Liver (tissue), 3 donors: ENCODE measurements at regions not wholly inside any gene's neighbourhood (a gene's known extent, or its start where the extent isn't known, plus 50 kb on each side); places are given as distances from the start of the nearest gene placed in this dataset.

Experiments used
- JUND ChIP-seq, 2 donors: IDR thresholded peaks; 2 replicates each; pipeline ENCODE4 v1.6.1; 2016; ENCODE audit warnings: antibody characterized with exemption in 2 of 2
- RAD21 ChIP-seq, 2 donors: IDR thresholded peaks; 2 replicates each; pipeline ENCODE4 v1.6.1; 2016; ENCODE audit warnings: antibody characterized with exemption in 2 of 2, mild to moderate bottlenecking in 2 of 2
- YY1 ChIP-seq: IDR thresholded peaks from 2 replicates; pipeline ENCODE4 v1.6.1; 2016; ENCODE audit warnings: antibody characterized with exemption, mild to moderate bottlenecking
- TF ChIP-seq, protein P1 (sequence below): fragments of 150-350 bp; IDR thresholded peaks from 2 replicates; pipeline ENCODE4 v1.5.1; 2017; ENCODE audit warnings: improper control_type of control experiment, low read depth, low read length; ENCODE audit not compliant: missing input control
- donor health status: healthy.
- donor health status: healthy.

DNA sequence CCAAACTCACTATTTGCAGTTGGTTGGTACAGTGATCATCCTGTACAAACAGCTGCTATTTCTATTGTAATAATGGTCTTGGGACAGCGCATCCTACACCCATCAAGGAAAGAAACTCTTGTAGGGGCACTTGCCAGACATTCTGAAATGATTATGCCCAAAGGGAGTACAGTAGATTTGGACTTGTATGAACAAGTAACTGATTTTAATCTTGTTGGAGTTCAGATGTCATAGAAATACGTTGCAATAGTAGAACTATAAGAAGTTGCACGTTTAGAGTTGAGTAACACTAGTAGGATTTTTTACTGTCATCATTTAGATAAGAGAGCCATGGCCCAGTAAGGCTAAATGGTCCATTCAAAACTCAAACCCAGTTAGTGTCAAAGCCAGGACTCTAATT lies 192.8 kb downstream of the SATB1 start:
- no peak for TF ChIP-seq YY1
- TF ChIP-seq, protein P1, sequence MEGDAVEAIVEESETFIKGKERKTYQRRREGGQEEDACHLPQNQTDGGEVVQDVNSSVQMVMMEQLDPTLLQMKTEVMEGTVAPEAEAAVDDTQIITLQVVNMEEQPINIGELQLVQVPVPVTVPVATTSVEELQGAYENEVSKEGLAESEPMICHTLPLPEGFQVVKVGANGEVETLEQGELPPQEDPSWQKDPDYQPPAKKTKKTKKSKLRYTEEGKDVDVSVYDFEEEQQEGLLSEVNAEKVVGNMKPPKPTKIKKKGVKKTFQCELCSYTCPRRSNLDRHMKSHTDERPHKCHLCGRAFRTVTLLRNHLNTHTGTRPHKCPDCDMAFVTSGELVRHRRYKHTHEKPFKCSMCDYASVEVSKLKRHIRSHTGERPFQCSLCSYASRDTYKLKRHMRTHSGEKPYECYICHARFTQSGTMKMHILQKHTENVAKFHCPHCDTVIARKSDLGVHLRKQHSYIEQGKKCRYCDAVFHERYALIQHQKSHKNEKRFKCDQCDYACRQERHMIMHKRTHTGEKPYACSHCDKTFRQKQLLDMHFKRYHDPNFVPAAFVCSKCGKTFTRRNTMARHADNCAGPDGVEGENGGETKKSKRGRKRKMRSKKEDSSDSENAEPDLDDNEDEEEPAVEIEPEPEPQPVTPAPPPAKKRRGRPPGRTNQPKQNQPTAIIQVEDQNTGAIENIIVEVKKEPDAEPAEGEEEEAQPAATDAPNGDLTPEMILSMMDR, result no peak
- TF ChIP-seq JUND (IDR thresholded peaks at IDR 0.05), result no peak
- TF ChIP-seq RAD21 (IDR thresholded peaks at IDR 0.05), result no peak
